H1 (cell line): ENCODE measurements at regions not wholly inside any gene's neighbourhood (a gene's known extent, or its start where the extent isn't known, plus 50 kb on each side); places are given as distances from the start of the nearest gene placed in this dataset.

Experiments
- CTCF ChIP-seq, 3 experiments: IDR thresholded peaks; 1 replicate in 2 of 3; 2 replicates in 1 of 3; pipeline versions ENCODE4 v1.5.1 to v1.6.1; 2011; ENCODE audit warnings: low read length in 3 of 3, mild to moderate bottlenecking in 3 of 3, inconsistent platforms in 2 of 3, low read depth in 1 of 3, moderate library complexity in 1 of 3; ENCODE audit not compliant: insufficient read depth in 1 of 3; ENCODE audit errors: control extremely low read depth in 1 of 3
- EP300 ChIP-seq, 2 experiments: IDR thresholded peaks; 1 replicate in 1 of 2; 2 replicates in 1 of 2; pipeline ENCODE4 v1.6.1; 2011 to 2012; ENCODE audit warnings: low read depth in 2 of 2, low read length in 2 of 2, mild to moderate bottlenecking in 2 of 2, borderline replicate concordance in 1 of 2, inconsistent platforms in 1 of 2, moderate library complexity in 1 of 2
- HDAC2 ChIP-seq, 2 experiments: fragments of 300-600 bp in 1 of 2; sonication (generic) in 1 of 2; IDR thresholded peaks; 2 replicates each; pipeline ENCODE4 v1.6.1; 2011 to 2012; ENCODE audit warnings: low read depth in 2 of 2, low read length in 2 of 2, mild to moderate bottlenecking in 2 of 2, moderate library complexity in 2 of 2, borderline replicate concordance in 1 of 2, inconsistent platforms in 1 of 2
- JUND ChIP-seq: IDR thresholded peaks from 2 replicates; pipeline ENCODE4 v1.6.1; 2011; ENCODE audit warnings: mild to moderate bottlenecking, improper control_type of control experiment, low read length
- RNF2 ChIP-seq: fragments of 200-900, 300-1000 bp; sonication (generic); IDR thresholded peaks from 2 replicates; pipeline ENCODE4 v1.7.1; 2016; ENCODE audit warnings: borderline replicate concordance, low read depth, mild to moderate bottlenecking, antibody characterized with exemption, low read length; ENCODE audit not compliant: poor library complexity, severe bottlenecking; ENCODE audit errors: missing control alignments

DNA sequence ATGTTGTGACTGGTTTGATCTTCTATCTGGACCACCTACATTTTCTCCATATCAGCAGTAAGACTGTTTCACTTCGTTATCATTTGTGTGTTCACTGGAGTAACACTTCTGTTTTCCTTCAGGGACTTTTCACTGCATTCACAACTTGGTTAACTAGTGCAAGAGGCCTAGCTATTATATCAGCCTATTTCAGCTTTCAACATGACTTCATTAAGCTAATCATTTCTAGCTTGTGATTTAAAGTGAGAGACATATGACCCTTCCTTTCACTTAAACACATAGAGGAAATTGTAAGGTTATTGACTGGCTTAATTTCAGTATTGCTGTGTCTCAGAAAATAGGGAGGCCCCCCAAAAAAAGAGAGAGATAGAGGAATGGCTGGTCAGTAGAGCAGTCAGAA lies 622.8 kb upstream of the NRSN1 start:
- TF ChIP-seq CTCF (IDR thresholded peaks at IDR 0.05; ENCODE audit: control extremely low read depth in 1 of 3, insufficient read depth in 1 of 3, low read depth in 1 of 3, low read length in 3 of 3), result no peak
- TF ChIP-seq RNF2, result no peak
- TF ChIP-seq HDAC2 (IDR thresholded peaks at IDR 0.05; ENCODE audit: borderline replicate concordance in 1 of 2, low read depth in 2 of 2, low read length in 2 of 2), result no peak
- TF ChIP-seq JUND, result no peak
- TF ChIP-seq EP300 (IDR thresholded peaks at IDR 0.05; ENCODE audit: borderline replicate concordance in 1 of 2, low read depth in 2 of 2, low read length in 2 of 2), result no peak
